Stimulated activated CD4-positive, alpha-beta T cell treated with anti-CD3 and anti-CD28 coated beads, Interleukin-4, amount 100 ng/mL, for 1 hour (primary cell): ENCODE measurements at regions not wholly inside any gene's neighbourhood (a gene's known extent, or its start where the extent isn't known, plus 50 kb on each side); places are given as distances from the start of the nearest gene placed in this dataset.
"Not testable (repeated sequence)": the region's sequence is repeated elsewhere in the genome, so short reads cannot be mapped to it uniquely, and the experiment has no call there.

Experiments
- DNase-seq: peaks from one replicate; pipeline ENCODE4 v3.0.0-alpha.2; 2020

- no peak for DNase-seq
Measured at GRCh38 chr11:11000579-11001283, 142.9 kb upstream of the ZBED5 start.

GRCh38 chr11:10998674-10999073 lies 140.8 kb upstream of the ZBED5 start:
- DNase-seq: no peak

DNA sequence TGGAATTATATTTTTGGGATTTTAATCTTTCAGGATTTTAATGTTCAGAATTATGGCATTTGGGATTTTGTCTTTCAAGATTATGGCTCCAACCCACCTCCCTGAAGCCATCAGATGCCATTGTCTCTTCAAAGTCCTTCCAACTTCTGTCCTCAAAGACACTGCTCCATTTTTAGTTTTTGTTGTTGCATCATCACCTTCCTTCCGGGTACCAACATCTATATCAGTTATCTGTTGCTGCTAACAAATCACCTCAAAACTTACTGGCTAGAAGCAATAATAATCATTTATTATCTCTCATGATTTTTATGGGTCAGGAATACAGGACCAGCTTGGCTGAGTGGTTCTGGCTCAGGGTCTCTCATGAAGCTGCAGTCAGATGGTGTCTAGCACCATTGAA lies 138.8 kb upstream of the ZBED5 start:
- DNase-seq: no peak

- no peak for DNase-seq
Measured at GRCh38 chr11:10993640-10994039, 135.8 kb upstream of the ZBED5 start.

DNA sequence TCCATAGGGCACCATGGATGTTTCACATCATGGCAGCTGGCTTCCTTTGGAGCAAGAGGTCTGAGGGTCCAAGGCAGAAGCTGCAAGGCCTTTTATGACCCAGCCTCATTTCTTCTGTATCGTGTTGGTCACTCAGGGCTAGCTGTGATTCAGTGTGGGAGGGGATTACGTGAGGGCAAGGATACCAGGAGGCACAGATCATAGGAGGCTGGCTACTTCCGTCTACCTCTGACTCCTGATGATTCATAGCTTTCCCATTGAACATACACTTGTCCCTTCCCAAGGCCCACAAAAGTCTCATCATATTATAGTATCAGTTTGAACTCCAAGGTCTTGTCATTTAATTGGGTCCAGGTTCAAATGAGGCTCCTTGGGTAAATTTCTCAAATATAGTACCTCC lies 135.3 kb upstream of the ZBED5 start:
- no peak for DNase-seq

- DNase-seq: no peak
Measured at GRCh38 chr11:10991393-10991792, 133.5 kb upstream of the ZBED5 start.

- DNase-seq: no peak
Measured at GRCh38 chr11:10990637-10991193, 132.9 kb upstream of the ZBED5 start.

DNA sequence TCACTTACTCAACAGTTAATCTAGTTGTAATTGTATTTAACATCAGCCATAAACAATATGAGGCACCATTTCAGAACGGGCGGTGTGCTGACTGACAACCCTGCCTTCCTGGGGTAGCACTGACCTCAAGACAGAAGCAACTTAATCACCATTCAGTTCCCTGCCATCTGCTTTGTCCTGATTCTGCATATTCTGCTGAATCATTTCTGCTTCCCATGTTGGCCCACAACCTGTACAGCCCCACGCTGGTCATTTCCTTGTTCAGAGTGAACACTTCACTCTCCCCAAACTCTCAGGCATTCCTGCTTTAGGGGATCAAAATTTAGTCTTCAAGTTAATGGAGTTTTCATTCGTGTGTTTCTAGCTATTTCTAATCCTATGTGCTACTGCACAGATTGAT lies 132.3 kb upstream of the ZBED5 start:
- no peak for DNase-seq

DNA sequence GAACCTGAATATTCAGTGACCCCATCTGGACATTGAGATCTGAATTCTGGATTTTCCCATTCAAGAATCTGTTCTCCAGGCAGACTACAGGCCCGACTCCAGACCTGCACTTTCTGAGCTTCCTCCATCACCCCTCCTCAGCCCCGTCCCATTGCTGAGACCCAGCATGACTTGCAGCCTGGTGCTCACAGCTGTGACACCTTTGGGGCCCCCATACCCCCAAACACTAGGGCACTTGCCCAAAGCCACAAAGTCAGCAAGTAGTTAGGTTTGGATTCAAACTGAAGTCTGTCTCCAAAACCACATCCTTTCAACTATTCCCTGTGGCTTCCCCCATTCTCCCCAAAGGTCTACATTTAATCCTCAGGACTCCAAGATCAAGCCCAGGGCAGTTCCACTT lies 128.2 kb upstream of the ZBED5 start:
- no peak for DNase-seq

- DNase-seq: no peak
Measured at GRCh38 chr11:10984742-10985141, 126.9 kb upstream of the ZBED5 start.

- DNase-seq: no peak
Measured at GRCh38 chr11:10984250-10984649, 126.4 kb upstream of the ZBED5 start.

DNA sequence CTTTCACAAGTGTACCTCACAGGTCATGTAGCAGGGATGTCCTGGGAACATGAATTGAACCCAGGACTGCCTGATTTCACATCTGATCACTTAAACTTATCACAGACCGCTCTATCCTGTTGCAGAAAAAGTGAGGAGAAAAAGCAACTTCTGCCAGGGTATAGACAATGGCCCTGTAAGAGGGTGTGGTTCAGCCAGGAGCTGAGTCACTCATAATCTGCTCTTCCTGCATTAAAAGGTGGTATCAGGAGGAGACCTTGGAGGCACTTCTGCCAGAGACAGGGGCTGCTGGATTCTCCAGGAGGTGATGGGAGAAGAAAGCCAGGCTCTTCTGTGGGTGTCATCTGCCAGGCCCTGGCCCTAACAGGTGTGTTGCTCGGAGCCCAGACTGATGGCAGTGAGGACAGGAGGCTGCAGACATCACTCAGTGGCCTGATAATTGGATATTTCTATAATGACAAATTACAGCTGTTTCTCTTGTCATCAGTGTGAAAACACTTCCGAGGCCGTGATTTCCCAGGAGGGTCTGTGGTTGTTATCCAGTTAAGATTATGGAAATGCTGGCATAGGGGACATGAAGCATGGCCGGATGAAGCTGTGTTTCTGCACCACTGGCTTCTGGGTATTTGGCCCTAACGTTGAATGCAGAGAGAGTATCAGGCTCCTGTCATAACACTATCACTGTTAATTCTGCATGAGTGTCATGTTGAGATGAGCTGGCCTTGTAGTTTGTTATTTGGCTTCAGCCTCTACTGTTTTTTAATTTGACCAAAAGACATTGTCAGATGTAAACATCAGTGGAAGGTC lies 125.1 kb upstream of the ZBED5 start:
- no peak for DNase-seq

DNA sequence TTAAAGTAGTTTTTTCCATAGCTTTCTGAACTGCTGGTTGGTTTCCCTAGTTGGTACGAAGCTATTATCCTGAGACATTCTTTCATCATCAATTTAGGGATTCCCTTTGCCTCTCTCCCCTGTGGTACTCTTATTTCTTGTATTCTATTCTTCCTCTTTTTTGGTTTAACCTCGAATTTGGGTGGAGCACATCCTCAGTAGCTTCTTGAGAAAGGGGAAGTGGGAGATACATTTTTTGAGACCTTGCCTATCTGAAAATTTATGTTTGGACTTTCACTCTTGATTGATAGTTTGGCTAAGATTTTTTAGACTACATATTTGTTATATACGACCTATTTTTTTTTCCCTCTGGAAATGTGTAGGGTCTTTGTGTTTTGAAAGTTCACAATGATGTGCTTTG lies 121.7 kb upstream of the ZBED5 start:
- no peak for DNase-seq

DNA sequence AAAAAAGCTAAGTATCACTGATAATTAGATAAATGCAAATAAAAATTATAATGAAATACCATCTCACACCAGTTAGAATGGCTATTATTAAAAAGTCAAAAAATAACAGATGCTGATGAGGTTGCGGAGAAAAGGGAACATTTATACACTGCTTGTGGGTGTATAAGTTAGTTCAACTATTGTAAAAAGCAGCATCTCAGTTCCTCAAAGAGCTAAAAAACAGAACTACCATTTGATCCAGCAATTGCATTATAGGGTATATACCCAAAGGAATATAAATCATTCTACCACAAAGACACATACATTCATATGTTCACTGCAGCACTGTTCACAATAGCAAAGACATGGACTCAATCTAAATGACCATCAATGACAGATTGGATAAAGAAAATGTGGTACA lies 120.3 kb upstream of the ZBED5 start:
- DNase-seq: no peak

GRCh38 chr11:10975287-10975721 lies 117.5 kb upstream of the ZBED5 start:
- no peak for DNase-seq

DNA sequence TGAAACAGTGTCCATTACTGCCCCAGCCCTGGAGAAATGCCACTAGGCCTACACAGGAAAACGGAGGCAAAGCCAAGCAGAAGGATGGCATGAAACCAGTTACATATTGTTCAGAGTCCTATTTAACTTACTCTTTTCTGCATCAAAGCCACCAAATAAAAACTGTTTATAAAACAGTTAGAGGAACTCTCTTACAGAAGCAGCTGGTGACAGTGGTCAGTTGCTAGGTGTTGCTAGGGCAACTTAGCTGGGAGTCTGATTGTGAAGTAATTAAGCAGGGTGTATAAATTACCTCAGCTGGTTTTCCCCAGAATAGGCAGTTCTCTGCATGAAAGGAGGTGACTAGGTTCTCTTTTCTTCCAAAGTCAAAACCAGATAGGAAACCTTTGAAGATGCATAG lies 115.6 kb upstream of the ZBED5 start:
- DNase-seq: no peak

- no peak for DNase-seq
Measured at GRCh38 chr11:10970926-10971325, 113.1 kb upstream of the ZBED5 start.

DNA sequence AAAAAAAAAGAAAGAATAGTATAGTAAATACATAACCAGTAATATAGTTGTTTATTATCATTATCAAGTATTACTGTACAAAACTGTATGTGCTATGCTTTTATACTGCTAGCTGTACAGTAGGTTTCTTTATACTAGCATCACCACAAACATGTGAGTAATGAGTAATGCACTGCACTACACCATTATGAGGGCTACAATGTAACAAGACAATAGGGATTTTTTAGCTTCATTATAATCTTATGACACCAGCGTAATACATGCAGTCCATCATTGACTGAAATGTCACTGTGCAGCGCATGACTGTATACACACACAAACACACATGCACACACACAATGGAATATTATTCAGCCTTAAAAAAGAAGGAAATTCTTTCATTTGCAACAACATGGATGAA lies 111.5 kb upstream of the ZBED5 start:
- no peak for DNase-seq

- not testable (repeated sequence) for DNase-seq
Measured at GRCh38 chr11:10956884-10957283, 99.0 kb upstream of the ZBED5 start.

DNA sequence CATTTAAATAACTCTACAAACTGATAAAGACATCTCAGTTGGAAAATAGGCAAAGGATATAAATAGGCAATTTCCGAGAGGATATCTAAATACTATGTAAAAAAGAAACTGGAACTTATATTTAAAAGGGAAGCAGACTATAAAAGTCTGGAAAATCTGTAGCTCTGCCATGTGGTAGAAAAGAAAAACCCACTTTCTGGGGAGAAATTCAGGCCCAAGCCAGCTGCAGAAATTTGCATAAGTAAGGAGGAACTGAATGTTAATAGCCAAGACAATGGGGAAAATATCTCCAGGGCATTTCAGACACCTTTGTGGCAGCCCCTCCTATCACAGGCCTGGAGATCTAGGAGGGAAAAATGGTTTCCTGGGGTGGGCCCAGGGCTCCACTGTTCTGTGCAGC lies 97.8 kb upstream of the ZBED5 start:
- no peak for DNase-seq

DNA sequence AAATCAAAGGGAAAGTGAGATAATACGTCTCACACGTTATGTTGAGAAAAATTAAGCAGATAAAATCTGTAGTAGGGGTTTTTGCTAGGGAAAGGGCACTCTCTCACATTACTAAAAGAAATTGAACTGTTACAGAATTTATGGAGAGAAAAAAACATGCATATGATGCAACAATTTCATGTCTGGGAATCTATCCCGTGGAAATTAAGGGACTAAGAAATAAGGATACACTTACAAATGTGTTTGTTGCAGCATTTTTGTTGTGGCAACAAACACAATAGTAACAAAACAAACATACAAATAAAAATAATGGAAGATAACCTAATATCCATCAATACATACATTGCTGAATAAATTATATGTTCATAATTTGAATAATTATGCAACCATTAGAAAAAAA lies 96.3 kb upstream of the ZBED5 start:
- DNase-seq: no peak

- no peak for DNase-seq
Measured at GRCh38 chr11:10952872-10953271, 95.0 kb upstream of the ZBED5 start.

DNA sequence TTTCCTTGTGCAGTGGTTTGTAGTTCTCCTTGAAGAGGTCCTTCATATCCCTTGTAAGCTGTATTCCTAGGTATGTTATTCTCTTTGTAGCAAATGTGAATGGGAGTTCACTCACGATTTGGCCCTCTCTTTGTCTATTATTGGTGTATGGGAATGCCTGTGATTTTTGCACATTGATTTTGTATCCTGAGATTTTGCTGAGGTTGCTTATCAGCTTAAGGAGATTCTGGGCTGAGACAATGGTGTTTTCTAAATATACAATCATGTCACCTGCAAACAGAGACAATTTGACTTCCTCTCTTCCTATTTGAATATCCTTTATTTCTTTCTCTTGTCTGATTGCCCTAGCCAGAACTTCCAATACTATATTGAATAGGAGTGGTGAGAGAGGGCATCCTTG lies 90.1 kb upstream of the ZBED5 start:
- not testable (repeated sequence) for DNase-seq

GRCh38 chr11:10946072-10946471 lies 88.2 kb upstream of the ZBED5 start:
- DNase-seq: no peak
